Liver (tissue), 8 donors: ENCODE measurements at regions not wholly inside any gene's neighbourhood (a gene's known extent, or its start where the extent isn't known, plus 50 kb on each side); places are given as distances from the start of the nearest gene placed in this dataset.

ENCODE experiments used
- DNase-seq: peaks from one replicate; pipeline ENCODE4 v3.0.0-alpha.2; 2017; ENCODE audit warnings: low spot score
- H3K27ac ChIP-seq, 2 donors: one replicate each; pipeline ENCODE4 v1.7.0; 2013; ENCODE audit warnings: inconsistent platforms in 2 of 2, low read length in 2 of 2, control low read depth in 1 of 2, low read depth in 1 of 2, mild to moderate bottlenecking in 1 of 2
- H3K27me3 ChIP-seq, 4 donors: one replicate each; pipeline versions ENCODE4 v1.6.1 to v1.7.0; 2013; ENCODE audit warnings: low read length in 3 of 4, inconsistent platforms in 1 of 4, mild to moderate bottlenecking in 1 of 4, moderate library complexity in 1 of 4; ENCODE audit not compliant: control insufficient read depth in 4 of 4, insufficient read depth in 4 of 4
- H3K36me3 ChIP-seq, 4 donors: one replicate each; pipeline versions ENCODE4 v1.6.1 to v1.7.0; 2013; ENCODE audit warnings: low read length in 3 of 4, mild to moderate bottlenecking in 3 of 4, low read depth in 1 of 4, moderate library complexity in 1 of 4; ENCODE audit not compliant: control insufficient read depth in 4 of 4, insufficient read depth in 3 of 4
- H3K4me1 ChIP-seq, 4 donors: one replicate each; pipeline versions ENCODE4 v1.6.1 to v1.7.0; 2013; ENCODE audit warnings: low read length in 3 of 4, mild to moderate bottlenecking in 3 of 4, moderate library complexity in 1 of 4; ENCODE audit not compliant: control insufficient read depth in 4 of 4, insufficient read depth in 4 of 4
- H3K4me3 ChIP-seq, 3 donors: one replicate each; pipeline versions ENCODE4 v1.6.1 to v1.7.0; 2013; ENCODE audit warnings: low read length in 3 of 3, control low read depth in 1 of 3, low read depth in 1 of 3, mild to moderate bottlenecking in 1 of 3
- H3K9ac ChIP-seq, 2 donors: one replicate each; pipeline ENCODE4 v1.7.0; 2013; ENCODE audit warnings: low read length in 2 of 2, mild to moderate bottlenecking in 2 of 2, moderate library complexity in 2 of 2, control low read depth in 1 of 2, low read depth in 1 of 2
- H3K9me3 ChIP-seq, 4 donors: one replicate each; pipeline versions ENCODE4 v1.6.1 to v1.7.0; 2013; ENCODE audit warnings: low read length in 3 of 4; ENCODE audit not compliant: control insufficient read depth in 4 of 4
- FOXA1 ChIP-seq: IDR thresholded peaks from 2 replicates; pipeline ENCODE4 v1.6.1; 2016; ENCODE audit warnings: antibody characterized with exemption
- FOXA2 ChIP-seq: IDR thresholded peaks from 2 replicates; pipeline ENCODE4 v1.6.1; 2016; ENCODE audit warnings: antibody characterized with exemption
- HNF4A ChIP-seq, 2 donors: conservative IDR thresholded peaks; 2 replicates each; pipeline ENCODE4 v1.6.1; 2016; ENCODE audit warnings: antibody characterized with exemption in 2 of 2, mild to moderate bottlenecking in 2 of 2
- HNF4G ChIP-seq: IDR thresholded peaks from 2 replicates; pipeline ENCODE4 v1.6.1; 2016; ENCODE audit warnings: antibody characterized with exemption
- JUND ChIP-seq, 2 donors: IDR thresholded peaks; 2 replicates each; pipeline ENCODE4 v1.6.1; 2016; ENCODE audit warnings: antibody characterized with exemption in 2 of 2
- NR2F2 ChIP-seq: IDR thresholded peaks from 2 replicates; pipeline ENCODE4 v1.6.1; 2016; ENCODE audit warnings: antibody characterized with exemption
- RAD21 ChIP-seq, 2 donors: IDR thresholded peaks; 2 replicates each; pipeline ENCODE4 v1.6.1; 2016; ENCODE audit warnings: antibody characterized with exemption in 2 of 2, mild to moderate bottlenecking in 2 of 2
- RXRA ChIP-seq, 2 donors: IDR thresholded peaks; 2 replicates each; pipeline ENCODE4 v1.6.1; 2017 to 2018; ENCODE audit warnings: antibody characterized with exemption in 2 of 2, mild to moderate bottlenecking in 1 of 2
- SP1 ChIP-seq: IDR thresholded peaks from 2 replicates; pipeline ENCODE4 v1.6.1; 2018; ENCODE audit warnings: antibody characterized with exemption, mild to moderate bottlenecking
- TAF1 ChIP-seq: conservative IDR thresholded peaks from 2 replicates; pipeline ENCODE4 v1.6.1; 2016; ENCODE audit warnings: antibody characterized with exemption, mild to moderate bottlenecking
- YY1 ChIP-seq: IDR thresholded peaks from 2 replicates; pipeline ENCODE4 v1.6.1; 2016; ENCODE audit warnings: antibody characterized with exemption, mild to moderate bottlenecking
- WGBS: extraction: QIAGEN DNeasy Blood & Tissue Kit; methylation state at CpG from one replicate; pipeline ENCODE4 v1.1.7; 2013; 5-methylcytosine and 5-hydroxymethylcytosine counted together
- TF ChIP-seq, protein P1 (sequence below): fragments of 150-350 bp; IDR thresholded peaks from 2 replicates; pipeline ENCODE4 v1.5.1; 2017; ENCODE audit warnings: improper control_type of control experiment, low read depth, low read length; ENCODE audit not compliant: missing input control
- TF ChIP-seq, protein P2 (sequence below): IDR thresholded peaks from 2 replicates; pipeline ENCODE4 v1.6.1; 2016; ENCODE audit warnings: antibody characterized with exemption, mild to moderate bottlenecking
- TF ChIP-seq, protein P3 (sequence below): IDR thresholded peaks from 2 replicates; pipeline ENCODE4 v1.6.1; 2016; ENCODE audit warnings: antibody characterized with exemption
- donor health status: healthy.
- donor health status: healthy.
- donor health status: healthy.
- donor health status: healthy.
- donor health status: healthy.

DNA sequence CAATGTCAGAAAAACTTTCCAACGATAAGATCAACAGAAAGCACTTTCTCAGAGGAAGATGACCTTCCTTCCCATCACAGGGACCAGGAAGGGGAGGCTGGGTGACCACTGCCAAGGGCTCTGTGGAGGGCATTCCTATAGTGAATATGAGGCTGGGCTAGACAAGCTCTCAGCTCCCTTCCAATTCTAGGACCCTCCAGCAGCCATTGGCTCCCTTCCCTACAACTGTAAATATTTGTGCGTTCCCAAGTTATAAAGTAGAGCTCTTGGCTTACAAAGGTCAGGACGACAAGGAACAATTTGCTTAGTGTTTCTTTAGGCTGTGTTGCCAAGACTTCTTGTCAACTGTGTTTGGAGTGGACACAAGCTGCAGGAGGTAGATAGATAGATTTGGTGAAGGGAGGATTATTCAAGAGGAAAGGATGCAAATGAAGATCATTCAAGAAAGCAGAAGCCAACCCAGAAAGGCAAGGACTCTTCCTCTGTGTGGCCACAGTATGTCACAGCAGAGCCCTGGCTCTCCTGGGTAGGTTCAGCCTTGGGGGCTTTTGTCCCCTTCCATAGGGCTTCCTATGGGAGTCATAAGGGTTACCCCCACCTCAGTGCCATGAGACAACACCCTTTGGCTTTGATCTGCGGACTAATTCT, 223.6 kb upstream of the TLE3 start:
- Histone ChIP-seq H3K9me3 (no peaks in the 10 kb centered on the region), H3K9ac (no peak overlapping the region), H3K27ac (no peak overlapping the region), H3K27me3 (no peaks in the 10 kb centered on the region), H3K4me3 (no peak overlapping the region), H3K36me3 (no peaks in the 10 kb centered on the region), H3K4me1 (peaks cover 0 to 5% (median 0%) of the 10 kb centered on the region in 4 donors)
- DNase-seq, result peak; percentile 21
- WGBS, result 62% methylated on average over 4 of the region's 4 CpGs
- TF ChIP-seq FOXA2 (no peak), HNF4G (no peak), RAD21 (IDR thresholded peaks at IDR 0.05) (no peak), FOXA1 (no peak), NR2F2 (peak; percentile 31), SP1 (no peak), JUND (IDR thresholded peaks at IDR 0.05) (no peak), HNF4A (conservative IDR thresholded peaks at IDR 0.05) (no peak)

DNA sequence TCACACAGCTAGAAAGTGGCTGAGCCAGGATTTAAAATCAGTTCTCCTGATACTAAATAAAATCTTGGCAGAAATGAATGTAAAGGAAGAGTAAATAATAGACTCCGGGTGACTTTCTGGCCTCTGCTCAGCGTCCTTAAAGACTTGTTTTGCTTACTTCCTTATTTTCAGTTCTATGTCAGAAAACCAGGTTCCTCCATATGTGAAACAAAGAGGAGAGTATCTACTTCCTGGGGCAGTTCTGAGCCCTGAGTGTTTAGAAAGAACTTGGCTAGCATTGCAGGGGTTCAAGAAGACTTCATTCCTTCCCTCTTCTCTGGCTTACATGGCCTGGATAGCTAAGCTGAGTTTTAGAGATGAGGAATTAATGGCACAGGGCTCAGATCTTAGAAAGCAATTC, 222.8 kb upstream of the TLE3 start:
- no peak for DNase-seq

DNA sequence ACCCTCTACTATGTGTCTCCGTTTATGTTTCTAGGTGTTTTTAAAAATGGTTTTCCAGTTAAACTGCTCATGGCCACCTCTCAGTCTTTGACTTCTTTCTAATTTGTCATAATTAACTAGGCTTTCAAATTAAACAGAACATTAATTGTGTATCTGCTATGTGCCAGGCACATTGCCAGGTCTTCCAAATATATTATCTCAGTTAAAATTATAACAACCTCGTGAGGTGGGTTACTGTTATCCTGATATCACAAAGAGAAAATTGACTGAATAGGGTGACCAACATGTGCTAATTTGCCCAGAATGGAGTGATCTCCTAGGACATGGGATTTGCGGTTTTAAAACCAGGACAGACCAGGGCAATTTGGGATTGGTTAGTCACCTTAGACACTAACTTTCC, 222.4 kb upstream of the TLE3 start:
- Histone ChIP-seq H3K9ac (no peak overlapping the region), H3K4me3 (no peak overlapping the region), H3K4me1 (peaks cover 0 to 5% (median 0%) of the 10 kb centered on the region in 4 donors), H3K36me3 (no peaks in the 10 kb centered on the region), H3K9me3 (no peaks in the 10 kb centered on the region), H3K27me3 (no peaks in the 10 kb centered on the region), H3K27ac (no peak overlapping the region)
- 81% methylated on average over 3 of the region's 3 CpGs for WGBS
- peak; percentile 3 for DNase-seq
- TF ChIP-seq FOXA2 (no peak), JUND (IDR thresholded peaks at IDR 0.05) (no peak), RAD21 (IDR thresholded peaks at IDR 0.05) (no peak), YY1 (no peak), NR2F2 (no peak), TAF1 (no peak), RXRA (IDR thresholded peaks at IDR 0.05) (no peak)
- TF ChIP-seq, protein P1, sequence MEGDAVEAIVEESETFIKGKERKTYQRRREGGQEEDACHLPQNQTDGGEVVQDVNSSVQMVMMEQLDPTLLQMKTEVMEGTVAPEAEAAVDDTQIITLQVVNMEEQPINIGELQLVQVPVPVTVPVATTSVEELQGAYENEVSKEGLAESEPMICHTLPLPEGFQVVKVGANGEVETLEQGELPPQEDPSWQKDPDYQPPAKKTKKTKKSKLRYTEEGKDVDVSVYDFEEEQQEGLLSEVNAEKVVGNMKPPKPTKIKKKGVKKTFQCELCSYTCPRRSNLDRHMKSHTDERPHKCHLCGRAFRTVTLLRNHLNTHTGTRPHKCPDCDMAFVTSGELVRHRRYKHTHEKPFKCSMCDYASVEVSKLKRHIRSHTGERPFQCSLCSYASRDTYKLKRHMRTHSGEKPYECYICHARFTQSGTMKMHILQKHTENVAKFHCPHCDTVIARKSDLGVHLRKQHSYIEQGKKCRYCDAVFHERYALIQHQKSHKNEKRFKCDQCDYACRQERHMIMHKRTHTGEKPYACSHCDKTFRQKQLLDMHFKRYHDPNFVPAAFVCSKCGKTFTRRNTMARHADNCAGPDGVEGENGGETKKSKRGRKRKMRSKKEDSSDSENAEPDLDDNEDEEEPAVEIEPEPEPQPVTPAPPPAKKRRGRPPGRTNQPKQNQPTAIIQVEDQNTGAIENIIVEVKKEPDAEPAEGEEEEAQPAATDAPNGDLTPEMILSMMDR, result no peak
- TF ChIP-seq, protein P2, sequence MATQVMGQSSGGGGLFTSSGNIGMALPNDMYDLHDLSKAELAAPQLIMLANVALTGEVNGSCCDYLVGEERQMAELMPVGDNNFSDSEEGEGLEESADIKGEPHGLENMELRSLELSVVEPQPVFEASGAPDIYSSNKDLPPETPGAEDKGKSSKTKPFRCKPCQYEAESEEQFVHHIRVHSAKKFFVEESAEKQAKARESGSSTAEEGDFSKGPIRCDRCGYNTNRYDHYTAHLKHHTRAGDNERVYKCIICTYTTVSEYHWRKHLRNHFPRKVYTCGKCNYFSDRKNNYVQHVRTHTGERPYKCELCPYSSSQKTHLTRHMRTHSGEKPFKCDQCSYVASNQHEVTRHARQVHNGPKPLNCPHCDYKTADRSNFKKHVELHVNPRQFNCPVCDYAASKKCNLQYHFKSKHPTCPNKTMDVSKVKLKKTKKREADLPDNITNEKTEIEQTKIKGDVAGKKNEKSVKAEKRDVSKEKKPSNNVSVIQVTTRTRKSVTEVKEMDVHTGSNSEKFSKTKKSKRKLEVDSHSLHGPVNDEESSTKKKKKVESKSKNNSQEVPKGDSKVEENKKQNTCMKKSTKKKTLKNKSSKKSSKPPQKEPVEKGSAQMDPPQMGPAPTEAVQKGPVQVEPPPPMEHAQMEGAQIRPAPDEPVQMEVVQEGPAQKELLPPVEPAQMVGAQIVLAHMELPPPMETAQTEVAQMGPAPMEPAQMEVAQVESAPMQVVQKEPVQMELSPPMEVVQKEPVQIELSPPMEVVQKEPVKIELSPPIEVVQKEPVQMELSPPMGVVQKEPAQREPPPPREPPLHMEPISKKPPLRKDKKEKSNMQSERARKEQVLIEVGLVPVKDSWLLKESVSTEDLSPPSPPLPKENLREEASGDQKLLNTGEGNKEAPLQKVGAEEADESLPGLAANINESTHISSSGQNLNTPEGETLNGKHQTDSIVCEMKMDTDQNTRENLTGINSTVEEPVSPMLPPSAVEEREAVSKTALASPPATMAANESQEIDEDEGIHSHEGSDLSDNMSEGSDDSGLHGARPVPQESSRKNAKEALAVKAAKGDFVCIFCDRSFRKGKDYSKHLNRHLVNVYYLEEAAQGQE, result no peak

More for the DNA sequence above, 222.8 kb upstream of the TLE3 start:
- no peak overlapping the region for H3K9ac ChIP-seq
- no peaks in the 10 kb centered on the region for H3K36me3 ChIP-seq
- H3K4me1 ChIP-seq, result peaks cover 0 to 5% (median 0%) of the 10 kb centered on the region in 4 donors
- TF ChIP-seq HNF4G (no peak), NR2F2 (no peak), RAD21 (IDR thresholded peaks at IDR 0.05) (no peak), JUND (IDR thresholded peaks at IDR 0.05) (no peak), YY1 (no peak)
- TF ChIP-seq, protein P3, sequence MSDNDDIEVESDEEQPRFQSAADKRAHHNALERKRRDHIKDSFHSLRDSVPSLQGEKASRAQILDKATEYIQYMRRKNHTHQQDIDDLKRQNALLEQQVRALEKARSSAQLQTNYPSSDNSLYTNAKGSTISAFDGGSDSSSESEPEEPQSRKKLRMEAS, result no peak
- TF ChIP-seq, protein P2, result no peak
- H3K27me3 ChIP-seq, result no peaks in the 10 kb centered on the region
- H3K4me3 ChIP-seq, result no peak overlapping the region
- H3K27ac ChIP-seq, result no peak overlapping the region
- 50% methylated on average over 2 of the region's 2 CpGs for WGBS
- no peaks in the 10 kb centered on the region for H3K9me3 ChIP-seq
